ENCODE measurements at regions not wholly inside any gene's neighbourhood (a gene's known extent, or its start where the extent isn't known, plus 50 kb on each side); places are given as distances from the start of the nearest gene placed in this dataset.

DNA sequence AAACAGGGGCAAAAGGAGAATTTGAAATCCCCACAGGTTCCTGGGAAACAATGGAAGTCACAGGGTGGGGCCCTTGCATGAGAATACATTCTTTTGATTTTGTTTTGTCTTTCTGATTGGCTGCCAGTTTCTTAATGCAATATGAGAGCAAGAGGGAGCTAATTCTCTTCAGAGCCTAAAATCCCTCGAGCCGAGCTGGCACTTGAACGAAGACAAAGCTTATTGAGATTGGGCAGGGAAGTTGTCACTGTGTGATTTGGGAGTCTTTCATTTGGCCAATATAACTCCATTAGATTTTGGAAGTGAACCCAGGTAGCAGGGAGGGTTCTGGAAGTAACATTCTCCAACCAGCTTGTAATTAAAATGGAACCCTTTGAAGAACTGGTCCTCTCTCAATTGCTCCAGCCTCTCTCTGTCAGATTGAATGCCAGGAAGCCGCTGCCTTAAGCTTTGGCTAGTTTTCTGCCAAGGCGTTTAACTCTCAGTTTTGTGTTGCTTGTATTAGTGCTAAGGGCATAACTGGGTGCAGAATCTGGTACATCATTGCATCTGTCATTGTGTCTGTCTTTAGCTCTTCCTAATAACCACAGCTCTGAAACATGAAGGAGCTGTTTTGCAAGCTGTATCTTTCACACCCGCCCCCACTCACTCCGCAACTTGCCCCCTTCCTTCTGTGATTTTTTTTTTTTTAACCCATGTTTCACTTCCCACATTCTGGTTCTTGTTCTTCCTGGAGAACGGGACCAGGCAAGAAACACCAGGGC lies 272.0 kb downstream of the MAF start:
- WGBS (ENCODE audit: extremely low coverage, insufficient coverage, insufficient read length): no CpG with 5 or more reads among the region's 8 CpGs
- no peak overlapping the region for H3K4ac ChIP-seq (ENCODE audit: low read depth, low read length)
- peaks cover 0 to 2% of the 10 kb centered on the region in 2 experiments for H3K4me1 ChIP-seq (ENCODE audit: control insufficient read depth in 1 of 2, insufficient read depth in 2 of 2, low read length in 2 of 2)
- H3K14ac ChIP-seq (ENCODE audit: low read length): no peak overlapping the region
- no peak overlapping the region for H4K91ac ChIP-seq (ENCODE audit: low read depth, low read length)
- no peaks in the 10 kb centered on the region for H3K27me3 ChIP-seq (ENCODE audit: insufficient read depth, low read length)
- no peaks in the 10 kb centered on the region for H3K36me3 ChIP-seq (ENCODE audit: control insufficient read depth in 1 of 2, insufficient read depth in 2 of 2, low read length in 2 of 2)
- H2BK5ac ChIP-seq (ENCODE audit: low read depth, low read length, poor library complexity): no peak overlapping the region
- no peak overlapping the region for H4K12ac ChIP-seq (ENCODE audit: low read depth, low read length)
- no peaks in the 10 kb centered on the region for H3K79me2 ChIP-seq (ENCODE audit: control insufficient read depth, insufficient read depth, low read length, poor library complexity)
- no peak overlapping the region for H3K18ac ChIP-seq (ENCODE audit: low read length)
- H3K4me2 ChIP-seq (ENCODE audit: low read length): no peak overlapping the region
- no peak overlapping the region for H2BK120ac ChIP-seq (ENCODE audit: insufficient read depth, low read length, poor library complexity)
- no peak overlapping the region for H2AFZ ChIP-seq (ENCODE audit: insufficient read depth, low read length, poor library complexity)
- no peak overlapping the region for H2AK5ac ChIP-seq (ENCODE audit: low read length)
- DNase-seq: no peak
- no peak overlapping the region for H3K4me3 ChIP-seq (ENCODE audit: low read depth, low read length)
- H3K23ac ChIP-seq (ENCODE audit: low read length): no peak overlapping the region
- H3K9ac ChIP-seq (ENCODE audit: low read length): no peak overlapping the region
- H2BK12ac ChIP-seq (ENCODE audit: low read length): no peak overlapping the region
- H4K8ac ChIP-seq (ENCODE audit: low read depth, low read length): no peak overlapping the region
- no peaks in the 10 kb centered on the region for H3K79me1 ChIP-seq (ENCODE audit: low read length)
- H3K9me3 ChIP-seq (ENCODE audit: insufficient read depth, low read depth, low read length): no peaks in the 10 kb centered on the region
- no peak overlapping the region for H3K27ac ChIP-seq (ENCODE audit: low read depth, low read length)

GRCh38 chr16:79327836-79328235 lies 272.7 kb downstream of the MAF start:
- H3K79me1 ChIP-seq (ENCODE audit: low read length): no peaks in the 10 kb centered on the region
- no peak overlapping the region for H3K27ac ChIP-seq (ENCODE audit: low read depth, low read length)
- H3K79me2 ChIP-seq (ENCODE audit: control insufficient read depth, insufficient read depth, low read length, poor library complexity): no peaks in the 10 kb centered on the region
- no peak overlapping the region for H2AFZ ChIP-seq (ENCODE audit: insufficient read depth, low read length, poor library complexity)
- no peak overlapping the region for H4K91ac ChIP-seq (ENCODE audit: low read depth, low read length)
- H3K18ac ChIP-seq (ENCODE audit: low read length): no peak overlapping the region
- WGBS (ENCODE audit: extremely low coverage, insufficient coverage, insufficient read length): no CpG with 5 or more reads among the region's 4 CpGs
- H2BK5ac ChIP-seq (ENCODE audit: low read depth, low read length, poor library complexity): no peak overlapping the region
- no peak overlapping the region for H3K9ac ChIP-seq (ENCODE audit: low read length)
- H2BK120ac ChIP-seq (ENCODE audit: insufficient read depth, low read length, poor library complexity): no peak overlapping the region
- H3K4me2 ChIP-seq (ENCODE audit: low read length): no peak overlapping the region
- no peak overlapping the region for H4K12ac ChIP-seq (ENCODE audit: low read depth, low read length)
- H3K4ac ChIP-seq (ENCODE audit: low read depth, low read length): no peak overlapping the region
- no peaks in the 10 kb centered on the region for H3K9me3 ChIP-seq (ENCODE audit: insufficient read depth, low read depth, low read length)
- H2AK5ac ChIP-seq (ENCODE audit: low read length): no peak overlapping the region
- no peaks in the 10 kb centered on the region for H3K27me3 ChIP-seq (ENCODE audit: insufficient read depth, low read length)
- H4K8ac ChIP-seq (ENCODE audit: low read depth, low read length): no peak overlapping the region
- no peak overlapping the region for H3K4me3 ChIP-seq (ENCODE audit: low read depth, low read length)
- H3K36me3 ChIP-seq (ENCODE audit: control insufficient read depth in 1 of 2, insufficient read depth in 2 of 2, low read length in 2 of 2): no peaks in the 10 kb centered on the region
- no peak overlapping the region for H3K23ac ChIP-seq (ENCODE audit: low read length)
- no peak for DNase-seq
- H2BK12ac ChIP-seq (ENCODE audit: low read length): no peak overlapping the region
- no peak overlapping the region for H3K14ac ChIP-seq (ENCODE audit: low read length)
- peaks cover 0 to 2% of the 10 kb centered on the region in 2 experiments for H3K4me1 ChIP-seq (ENCODE audit: control insufficient read depth in 1 of 2, insufficient read depth in 2 of 2, low read length in 2 of 2)

DNA sequence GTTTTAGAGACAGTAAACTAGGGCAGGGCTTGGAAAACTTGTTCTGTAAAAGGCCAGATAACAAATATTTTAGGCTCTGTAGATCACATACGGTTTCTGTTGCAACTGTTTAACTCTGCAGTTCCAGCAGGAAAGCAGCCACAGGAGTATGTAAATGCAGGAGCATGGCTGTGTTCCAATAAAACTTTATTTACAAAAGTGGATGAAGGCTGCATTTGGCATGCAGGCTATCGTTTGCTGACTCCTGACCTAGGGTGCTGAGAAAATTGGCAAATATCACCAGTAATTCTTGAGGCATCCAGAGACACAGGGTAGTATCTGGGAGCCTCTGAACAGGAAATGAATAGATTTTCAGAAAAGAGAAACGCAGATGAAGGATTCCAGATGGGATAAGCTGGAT lies 274.0 kb downstream of the MAF start:
- Histone ChIP-seq H3K27ac (ENCODE audit: low read depth, low read length) (no peak overlapping the region), H3K79me1 (ENCODE audit: low read length) (no peaks in the 10 kb centered on the region), H3K79me2 (ENCODE audit: control insufficient read depth, insufficient read depth, low read length, poor library complexity) (no peaks in the 10 kb centered on the region), H3K9me3 (ENCODE audit: insufficient read depth, low read depth, low read length) (no peaks in the 10 kb centered on the region), H3K36me3 (ENCODE audit: control insufficient read depth in 1 of 2, insufficient read depth in 2 of 2, low read length in 2 of 2) (no peaks in the 10 kb centered on the region), H3K4me2 (ENCODE audit: low read length) (no peak overlapping the region), H2AFZ (ENCODE audit: insufficient read depth, low read length, poor library complexity) (no peak overlapping the region), H3K9ac (ENCODE audit: low read length) (no peak overlapping the region), H4K12ac (ENCODE audit: low read depth, low read length) (no peak overlapping the region), H4K8ac (ENCODE audit: low read depth, low read length) (no peak overlapping the region), H2BK120ac (ENCODE audit: insufficient read depth, low read length, poor library complexity) (no peak overlapping the region), H4K91ac (ENCODE audit: low read depth, low read length) (no peak overlapping the region), H3K23ac (ENCODE audit: low read length) (no peak overlapping the region), H2AK5ac (ENCODE audit: low read length) (no peak overlapping the region), H3K4ac (ENCODE audit: low read depth, low read length) (no peak overlapping the region), H3K27me3 (ENCODE audit: insufficient read depth, low read length) (no peaks in the 10 kb centered on the region), H2BK12ac (ENCODE audit: low read length) (no peak overlapping the region), H3K4me3 (ENCODE audit: low read depth, low read length) (no peak overlapping the region), H2BK5ac (ENCODE audit: low read depth, low read length, poor library complexity) (no peak overlapping the region), H3K18ac (ENCODE audit: low read length) (no peak overlapping the region), H3K14ac (ENCODE audit: low read length) (no peak overlapping the region), H3K4me1 (ENCODE audit: control insufficient read depth in 1 of 2, insufficient read depth in 2 of 2, low read length in 2 of 2) (peaks cover 0 to 2% of the 10 kb centered on the region in 2 experiments)
- no peak for DNase-seq
- WGBS (ENCODE audit: extremely low coverage, insufficient coverage, insufficient read length): no CpG with 5 or more reads among the region's 3 CpGs

GRCh38 chr16:79325226-79325945 lies 275.2 kb downstream of the MAF start:
- H3K79me2 ChIP-seq (ENCODE audit: control insufficient read depth, insufficient read depth, low read length, poor library complexity): no peaks in the 10 kb centered on the region
- no peaks in the 10 kb centered on the region for H3K79me1 ChIP-seq (ENCODE audit: low read length)
- H3K14ac ChIP-seq (ENCODE audit: low read length): no peak overlapping the region
- H2BK120ac ChIP-seq (ENCODE audit: insufficient read depth, low read length, poor library complexity): no peak overlapping the region
- no CpG with 5 or more reads among the region's 8 CpGs for WGBS (ENCODE audit: extremely low coverage, insufficient coverage, insufficient read length)
- no peak overlapping the region for H3K27ac ChIP-seq (ENCODE audit: low read depth, low read length)
- no peak overlapping the region for H3K4me3 ChIP-seq (ENCODE audit: low read depth, low read length)
- no peak overlapping the region for H2AFZ ChIP-seq (ENCODE audit: insufficient read depth, low read length, poor library complexity)
- no peak for DNase-seq
- H3K18ac ChIP-seq (ENCODE audit: low read length): no peak overlapping the region
- H3K4ac ChIP-seq (ENCODE audit: low read depth, low read length): no peak overlapping the region
- H2BK5ac ChIP-seq (ENCODE audit: low read depth, low read length, poor library complexity): no peak overlapping the region
- no peak overlapping the region for H2AK5ac ChIP-seq (ENCODE audit: low read length)
- H3K23ac ChIP-seq (ENCODE audit: low read length): no peak overlapping the region
- H4K91ac ChIP-seq (ENCODE audit: low read depth, low read length): no peak overlapping the region
- H4K12ac ChIP-seq (ENCODE audit: low read depth, low read length): no peak overlapping the region
- H3K4me2 ChIP-seq (ENCODE audit: low read length): no peak overlapping the region
- H3K9me3 ChIP-seq (ENCODE audit: insufficient read depth, low read depth, low read length): no peaks in the 10 kb centered on the region
- H3K4me1 ChIP-seq (ENCODE audit: control insufficient read depth in 1 of 2, insufficient read depth in 2 of 2, low read length in 2 of 2): peaks cover 0 to 1% of the 10 kb centered on the region in 2 experiments
- no peak overlapping the region for H4K8ac ChIP-seq (ENCODE audit: low read depth, low read length)
- no peaks in the 10 kb centered on the region for H3K27me3 ChIP-seq (ENCODE audit: insufficient read depth, low read length)
- no peak overlapping the region for H2BK12ac ChIP-seq (ENCODE audit: low read length)
- no peak overlapping the region for H3K9ac ChIP-seq (ENCODE audit: low read length)
- no peaks in the 10 kb centered on the region for H3K36me3 ChIP-seq (ENCODE audit: control insufficient read depth in 1 of 2, insufficient read depth in 2 of 2, low read length in 2 of 2)

Measured in trophoblast cell (in vitro differentiated cells and primary cell).